Amniotic stem cell (primary cell): ENCODE measurements at regions not wholly inside any gene's neighbourhood (a gene's known extent, or its start where the extent isn't known, plus 50 kb on each side); places are given as distances from the start of the nearest gene placed in this dataset.
A peak's percentile ranks its signal among the peaks of the same experiment; 100 is the strongest.
"Not testable (repeated sequence)": the region's sequence is repeated elsewhere in the genome, so short reads cannot be mapped to it uniquely, and the experiment has no call there.

Experiments
- DNase-seq: peaks from one replicate; lab custom pipeline; 2025; lab: John Stamatoyannopoulos, UW

GRCh38 chr2:215862351-215862771 is 151.0 kb downstream of the MREG start:
- DNase-seq, result no peak

- no peak for DNase-seq
These were observed 151.6 kb downstream of the MREG start for GRCh38 chr2:215861607-215862350.

- no peak for DNase-seq
These were observed 157.3 kb downstream of the MREG start for GRCh38 chr2:215856080-215856479.

GRCh38 chr2:215855308-215855707 is 158.0 kb downstream of the MREG start:
- not testable (repeated sequence) for DNase-seq

- no peak for DNase-seq
These were observed 159.3 kb downstream of the MREG start for GRCh38 chr2:215854008-215854407.

- DNase-seq, result no peak
These were observed 161.7 kb downstream of the MREG start for GRCh38 chr2:215851696-215852095.

- no peak for DNase-seq
These were observed 162.3 kb downstream of the MREG start for GRCh38 chr2:215851082-215851481.

GRCh38 chr2:215850380-215850779 is 163.0 kb downstream of the MREG start:
- no peak for DNase-seq

- no peak for DNase-seq
These were observed 163.6 kb downstream of the MREG start for GRCh38 chr2:215849771-215850170.

- DNase-seq, result no peak
These were observed 164.7 kb downstream of the MREG start for GRCh38 chr2:215848698-215849097.

- DNase-seq, result no peak
These were observed 165.2 kb downstream of the MREG start for GRCh38 chr2:215848146-215848545.

- DNase-seq, result no peak
These were observed 165.6 kb downstream of the MREG start for GRCh38 chr2:215847718-215848117.

- no peak for DNase-seq
These were observed 166.3 kb downstream of the MREG start for GRCh38 chr2:215847056-215847455.

- no peak for DNase-seq
These were observed 167.3 kb downstream of the MREG start for GRCh38 chr2:215845839-215846586.

GRCh38 chr2:215843579-215843978 is 169.8 kb downstream of the MREG start:
- peak; percentile 72 for DNase-seq

GRCh38 chr2:215841175-215841816 is 172.1 kb downstream of the MREG start:
- no peak for DNase-seq

GRCh38 chr2:215839816-215840215 is 173.5 kb downstream of the MREG start:
- DNase-seq, result no peak

GRCh38 chr2:215839309-215839708 is 174.0 kb downstream of the MREG start:
- no peak for DNase-seq

- DNase-seq, result no peak
These were observed 176.5 kb downstream of the MREG start for GRCh38 chr2:215836881-215837280.

- no peak for DNase-seq
These were observed 177.7 kb downstream of the MREG start for GRCh38 chr2:215835657-215836056.

- DNase-seq, result no peak
These were observed 178.1 kb downstream of the MREG start for GRCh38 chr2:215835231-215835630.

GRCh38 chr2:215833531-215834162 is 179.7 kb downstream of the MREG start:
- no peak for DNase-seq
